ENCODE measurements at regions not wholly inside any gene's neighbourhood (a gene's known extent, or its start where the extent isn't known, plus 50 kb on each side); places are given as distances from the start of the nearest gene placed in this dataset.

DNA sequence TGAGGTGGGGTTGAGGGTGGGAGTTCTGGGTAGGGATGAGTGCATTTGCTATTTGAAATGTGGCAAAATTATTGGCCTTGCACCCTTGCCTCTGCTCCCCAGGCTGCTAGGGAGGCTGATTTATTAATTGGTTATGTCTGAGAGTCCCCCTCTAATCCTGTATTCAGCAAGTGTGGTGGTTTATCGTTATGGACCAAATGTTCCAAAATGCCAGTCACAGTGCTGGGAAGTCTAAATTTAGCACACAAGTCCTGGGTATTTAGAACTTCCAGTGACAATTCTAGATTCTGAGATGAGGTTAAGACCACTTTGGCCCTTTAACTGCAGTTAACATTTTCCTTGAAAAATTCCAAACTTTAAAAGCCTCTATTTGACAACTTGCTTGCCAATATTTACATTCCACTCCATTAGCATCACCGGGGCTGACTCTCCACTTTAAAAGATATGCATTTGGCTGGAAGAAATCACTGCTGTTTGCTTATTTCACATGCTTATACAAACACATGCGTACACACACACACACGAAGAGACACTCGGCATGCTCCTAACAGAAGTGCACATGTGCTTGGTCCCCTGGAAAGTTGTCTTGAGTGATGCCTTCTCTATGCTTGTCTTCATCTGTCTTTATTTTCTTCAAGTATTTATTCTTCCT lies 247.7 kb downstream of the IL20RB start:
- FAIRE-seq, result no peak

DNA sequence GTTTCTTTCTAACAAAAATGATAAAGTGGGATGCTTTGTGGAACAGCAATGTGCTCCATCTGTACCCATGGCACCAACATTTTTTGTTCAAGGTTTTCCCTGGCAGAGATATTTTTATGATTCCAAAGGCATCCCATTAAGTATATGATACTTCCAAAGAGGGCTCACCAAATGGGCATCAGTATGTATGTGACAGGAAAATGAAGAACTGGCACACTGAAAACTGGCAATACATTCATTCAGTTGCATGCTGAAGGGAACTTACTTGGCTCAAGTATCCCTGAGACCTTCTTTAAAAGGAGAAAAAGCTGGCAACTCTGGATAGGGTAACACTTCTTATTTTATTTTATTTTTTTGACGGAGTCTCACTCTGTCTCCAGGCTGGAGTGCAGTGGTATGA lies 249.8 kb downstream of the IL20RB start:
- no peak for FAIRE-seq

DNA sequence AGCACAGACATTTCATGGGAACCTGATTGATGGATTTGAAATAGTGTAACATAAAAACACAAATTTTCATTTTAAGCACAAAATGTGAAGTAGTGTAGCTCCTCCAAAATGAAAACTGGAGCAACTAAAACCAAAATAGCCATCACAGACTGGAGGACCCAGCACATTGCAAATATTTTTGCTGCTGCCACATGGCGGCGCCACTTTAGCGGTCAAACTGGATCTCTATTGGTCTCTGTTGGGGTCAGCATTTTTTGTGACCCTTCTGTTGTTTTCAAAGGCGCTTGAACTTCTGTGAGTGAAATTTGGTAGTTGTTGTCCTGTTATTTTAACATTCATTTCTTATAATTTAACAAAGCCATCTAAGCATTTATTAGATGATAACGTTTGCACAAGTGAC lies 259.9 kb downstream of the IL20RB start:
- peak; percentile 27 for FAIRE-seq

DNA sequence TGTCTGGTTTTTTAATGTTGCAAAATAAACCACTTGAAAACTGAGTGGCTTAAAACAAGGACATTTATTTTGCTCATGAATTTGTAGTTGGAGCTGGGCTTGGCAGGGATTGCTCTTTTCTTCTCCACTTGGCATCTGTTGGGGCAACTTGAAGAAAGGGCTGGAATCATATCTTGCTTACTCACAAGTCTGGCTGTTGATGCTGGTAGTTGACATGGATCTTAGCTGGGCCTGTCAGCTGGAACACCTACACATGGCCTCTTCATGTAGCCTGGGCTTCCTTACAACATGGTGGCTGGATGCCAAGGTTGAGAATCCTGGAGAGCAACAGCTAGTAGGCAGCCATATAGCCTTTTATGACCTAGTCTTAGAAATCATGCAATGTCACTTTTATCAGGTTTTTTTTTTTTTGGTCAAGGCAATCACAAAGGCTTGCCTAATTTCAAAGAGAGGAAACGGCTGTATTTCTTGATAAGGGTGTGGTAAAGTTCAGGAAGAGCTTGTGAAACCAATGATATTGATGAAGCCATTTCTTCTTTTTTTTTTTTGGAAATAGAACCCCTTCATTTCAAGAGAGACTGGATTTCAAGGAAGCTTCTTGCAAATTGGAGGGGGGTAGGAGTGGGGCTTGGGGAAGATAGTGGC lies 262.1 kb downstream of the IL20RB start:
- FAIRE-seq, result no peak

DNA sequence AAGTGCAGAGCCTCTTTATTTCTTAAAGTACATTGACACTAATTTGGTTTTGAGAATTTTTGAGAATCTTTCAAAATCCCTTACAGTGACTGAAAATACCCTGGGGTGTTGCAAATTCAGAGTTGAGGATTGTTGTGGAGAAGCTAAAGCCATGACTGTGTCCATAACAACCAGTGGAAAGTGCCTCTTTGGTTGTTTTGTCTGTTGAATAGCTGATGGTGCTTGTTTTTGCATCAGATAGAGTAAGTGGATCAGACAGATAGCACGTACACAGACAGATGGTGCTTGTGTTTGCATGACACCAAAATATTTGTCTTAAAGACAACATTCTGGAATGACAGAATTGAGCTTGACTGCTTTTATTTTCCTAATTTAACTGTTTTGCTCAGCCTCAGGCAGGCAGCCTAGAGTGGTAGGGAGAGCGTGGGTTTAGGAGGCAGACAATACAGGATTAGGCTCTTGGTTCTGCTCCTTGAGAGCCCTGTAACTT lies 265.0 kb downstream of the IL20RB start:
- no peak for FAIRE-seq

DNA sequence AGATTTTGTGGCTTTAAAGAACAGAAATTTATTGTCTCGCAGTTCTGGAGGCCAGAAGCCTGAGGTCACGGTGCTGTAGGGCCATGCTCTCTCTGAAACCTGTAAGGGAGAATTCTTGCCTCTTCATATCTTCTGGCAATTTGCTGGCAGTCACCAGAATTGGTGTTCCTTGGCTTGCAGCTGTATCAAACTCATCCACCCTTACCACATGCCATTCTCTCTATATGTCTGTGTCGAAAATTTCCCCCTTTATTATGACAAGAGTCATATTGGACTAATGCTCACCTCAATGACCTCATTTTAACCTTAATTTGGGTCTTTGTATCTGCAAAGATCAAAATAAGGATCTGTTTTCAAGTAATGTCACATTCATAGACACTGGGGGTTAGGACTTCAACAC lies 266.7 kb downstream of the IL20RB start:
- FAIRE-seq, result no peak

DNA sequence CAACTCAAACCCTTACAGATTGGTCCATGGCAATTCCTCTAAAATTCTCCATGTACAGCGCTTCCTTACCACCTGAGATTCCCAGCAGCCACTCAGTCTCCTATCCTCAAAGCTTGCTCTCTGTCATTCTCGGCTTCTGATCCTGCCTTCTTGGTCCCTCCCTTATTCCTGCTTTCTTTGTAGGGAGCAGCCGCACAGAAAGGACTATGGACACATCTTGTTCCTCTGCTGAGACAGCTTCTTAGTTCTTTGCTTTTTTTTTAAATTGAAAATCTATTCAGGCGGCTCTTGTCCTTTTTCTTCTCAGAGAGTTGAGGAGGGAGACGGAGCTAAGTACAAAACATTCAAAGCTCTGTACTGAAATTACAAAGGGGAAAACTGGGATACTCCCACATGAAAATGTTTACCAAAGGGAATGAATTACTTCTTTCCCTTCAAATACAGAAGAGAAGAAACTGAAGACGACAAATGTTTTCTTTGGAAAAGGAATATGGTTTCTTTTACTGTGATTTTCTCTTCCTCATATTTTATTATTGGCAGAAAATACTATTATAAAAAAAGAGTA lies 285.1 kb downstream of the IL20RB start:
- FAIRE-seq, result no peak

DNA sequence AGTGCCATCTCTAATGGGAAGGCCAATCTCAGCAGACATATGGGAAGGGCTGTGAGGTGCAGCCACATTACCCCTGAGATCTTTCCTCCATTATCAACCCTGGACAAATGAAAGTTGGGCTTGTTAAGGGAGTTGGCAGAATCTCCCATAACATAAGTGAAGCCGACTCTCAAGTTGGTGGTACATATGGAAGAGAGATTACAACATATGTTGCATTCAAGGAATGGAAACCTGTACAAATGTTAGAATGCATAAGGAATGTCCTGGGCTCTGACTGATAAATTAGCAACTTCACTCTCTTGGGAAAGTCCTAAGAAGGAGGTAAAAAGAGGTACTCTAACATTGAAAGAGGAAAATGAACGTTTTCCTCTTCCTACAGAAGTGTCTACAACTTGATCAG lies 288.7 kb downstream of the IL20RB start:
- no peak for FAIRE-seq

DNA sequence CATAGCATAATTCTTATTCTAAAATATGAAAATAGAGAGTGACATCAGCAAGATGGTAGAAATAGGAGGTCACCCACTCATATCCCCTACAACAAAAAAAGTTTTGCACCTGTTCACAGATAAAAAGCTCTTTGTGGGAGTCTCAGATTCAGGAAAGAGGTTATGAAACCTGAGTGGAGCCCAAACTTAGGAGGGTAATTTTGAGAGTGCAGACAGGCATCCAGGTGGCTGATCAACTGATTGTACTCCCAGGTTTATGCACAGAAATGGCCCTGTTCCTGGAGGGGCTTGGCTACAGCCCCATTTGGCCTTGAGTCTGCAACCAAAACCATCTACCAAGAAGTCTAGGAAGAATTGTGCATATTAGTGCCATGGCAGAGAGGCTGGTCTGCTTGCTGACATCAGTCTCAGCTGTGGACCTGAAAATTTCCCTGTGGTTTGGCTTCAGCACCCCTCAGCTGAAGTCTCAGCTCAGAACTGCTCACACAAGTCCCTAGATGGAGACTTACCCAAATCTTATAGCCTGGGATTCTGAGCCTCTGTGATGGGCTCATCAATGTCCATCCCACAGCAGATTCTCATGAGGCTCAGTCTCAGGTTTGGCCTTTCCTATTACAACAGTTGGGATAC lies 291.6 kb downstream of the IL20RB start:
- no peak for FAIRE-seq

DNA sequence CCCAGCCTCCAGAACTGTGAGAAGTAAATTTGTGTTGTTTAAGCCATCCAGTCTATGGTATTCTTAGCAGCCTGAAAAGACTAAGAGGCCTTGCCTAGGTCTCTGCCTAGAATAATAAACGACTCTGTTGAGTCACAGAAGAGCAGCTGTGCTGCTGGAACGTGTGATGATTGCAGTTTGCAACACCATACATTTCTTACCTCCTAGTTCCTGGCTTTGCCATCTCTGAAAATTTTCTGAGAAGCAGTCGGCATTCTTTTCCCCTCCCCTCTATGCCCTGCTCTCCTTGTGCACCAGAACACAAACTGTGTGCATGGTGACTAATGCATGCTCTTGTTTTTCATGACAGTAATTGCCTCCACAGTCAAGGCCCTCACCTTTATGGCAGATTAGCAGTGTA lies 301.3 kb downstream of the IL20RB start:
- no peak for FAIRE-seq

DNA sequence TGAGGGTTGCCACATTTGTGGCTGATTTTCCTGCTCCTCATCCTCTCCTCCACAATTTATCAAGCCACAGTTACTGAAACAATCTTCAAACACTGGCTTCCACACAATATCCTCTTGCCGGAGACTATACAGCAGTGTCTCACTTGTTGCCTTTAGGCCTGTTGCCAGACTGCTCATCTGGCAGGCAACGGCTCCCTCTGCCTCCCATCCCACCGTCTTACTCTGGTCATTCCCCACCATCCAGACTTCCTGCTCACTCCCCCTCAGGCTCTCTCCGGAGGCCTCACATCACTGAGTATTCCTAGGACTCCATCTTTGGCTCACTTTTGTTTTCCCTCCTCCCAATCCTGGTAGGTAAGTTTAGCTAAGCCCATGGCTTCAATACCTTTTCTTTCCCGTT lies 301.9 kb downstream of the IL20RB start:
- no peak for FAIRE-seq

DNA sequence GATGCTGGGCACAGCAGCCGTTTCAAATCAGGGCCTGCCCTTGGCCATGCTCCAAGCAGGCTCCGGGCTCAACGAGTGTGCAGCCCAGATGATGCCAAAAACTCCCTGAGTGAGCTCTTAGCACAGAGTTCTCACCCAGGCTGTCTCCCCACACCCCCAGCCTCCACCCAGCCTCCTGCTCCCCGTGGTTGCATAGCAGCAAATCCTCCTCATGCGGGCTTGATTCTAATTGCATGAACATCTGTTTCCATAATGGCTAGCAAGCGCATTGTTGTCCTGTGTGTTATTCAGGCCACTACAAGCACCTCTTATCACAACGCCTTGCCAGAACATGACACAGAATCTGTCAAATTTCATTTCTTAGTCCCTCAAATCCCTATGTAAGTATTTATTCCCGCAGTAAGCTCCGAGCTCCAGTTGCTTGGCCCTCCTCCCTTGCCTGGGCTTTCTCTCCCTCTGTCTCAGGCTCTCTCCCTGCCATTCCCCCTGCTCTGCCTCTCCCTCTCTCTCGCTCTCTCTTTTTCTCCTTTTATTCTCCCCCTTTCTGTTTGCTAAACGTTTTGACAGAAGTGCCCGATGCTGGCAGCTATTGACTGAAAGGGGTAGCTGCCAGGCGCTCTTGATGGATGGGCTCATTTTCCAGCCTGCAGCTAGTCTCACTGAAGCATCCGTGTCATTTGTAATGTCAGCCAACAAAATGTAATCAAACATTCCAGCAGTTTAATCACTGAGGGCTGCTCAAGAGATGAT lies 306.5 kb downstream of the IL20RB start:
- FAIRE-seq, result no peak

DNA sequence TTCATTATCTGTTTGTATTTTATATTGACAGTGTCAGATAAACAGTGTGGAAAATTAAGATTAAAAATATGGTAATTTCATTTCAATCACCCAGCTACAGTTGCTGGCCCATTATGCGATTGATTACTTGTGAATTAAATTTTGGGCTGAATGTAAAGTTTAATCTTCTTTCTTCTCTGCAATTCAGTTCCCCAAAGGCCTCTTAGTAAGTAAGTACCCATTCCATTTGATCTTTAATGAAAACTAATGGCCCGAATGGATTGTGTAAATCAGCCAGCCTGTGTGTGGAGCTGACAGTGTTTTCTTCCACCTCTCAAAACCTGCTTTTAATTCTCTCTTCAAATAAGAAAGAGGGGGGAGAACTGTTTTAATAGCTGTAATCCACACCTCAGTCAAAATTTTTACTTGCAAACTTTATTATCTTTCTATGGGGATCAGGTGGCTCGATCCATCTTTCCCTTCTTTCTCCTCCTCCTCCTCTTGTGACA lies 307.1 kb downstream of the IL20RB start:
- no peak for FAIRE-seq

DNA sequence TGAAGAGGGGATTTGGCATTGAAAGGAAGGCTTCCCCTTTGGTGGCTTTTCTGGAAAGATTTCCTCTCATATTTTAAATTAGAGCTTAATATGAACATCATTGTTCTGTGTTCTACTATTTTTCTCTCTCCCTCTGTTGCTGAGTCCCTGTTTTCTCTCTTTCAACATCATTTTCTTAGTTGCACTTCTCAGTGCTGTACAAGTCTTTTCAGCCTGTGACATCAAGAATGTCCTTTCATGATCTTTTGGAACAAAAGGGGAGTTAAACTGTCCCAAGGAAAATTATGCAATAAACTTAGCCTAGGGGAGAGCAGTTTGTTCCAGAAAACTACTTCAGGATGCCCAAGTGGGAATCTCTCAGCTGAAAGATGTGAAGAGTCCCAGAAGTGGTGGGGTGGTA lies 325.1 kb downstream of the IL20RB start:
- FAIRE-seq, result no peak

DNA sequence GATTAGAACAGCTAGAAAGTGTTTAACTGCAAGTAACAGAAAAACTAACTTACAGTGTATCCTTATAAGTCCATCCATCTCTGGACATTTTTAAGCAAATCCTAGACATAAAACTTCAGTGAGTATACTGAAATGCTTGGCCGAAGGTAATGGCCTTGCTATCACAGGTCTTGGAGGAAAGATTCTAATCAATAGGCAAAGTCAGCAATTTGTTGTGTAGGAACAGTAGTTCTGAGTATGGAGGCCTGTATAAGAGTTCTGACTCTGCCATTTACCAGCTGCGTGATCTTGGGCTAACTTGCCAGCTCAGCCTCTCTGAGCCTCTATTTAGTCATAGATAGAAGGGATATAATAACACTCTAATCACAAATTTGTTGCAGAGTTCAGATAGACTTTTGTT lies 328.1 kb downstream of the IL20RB start:
- FAIRE-seq, result no peak

DNA sequence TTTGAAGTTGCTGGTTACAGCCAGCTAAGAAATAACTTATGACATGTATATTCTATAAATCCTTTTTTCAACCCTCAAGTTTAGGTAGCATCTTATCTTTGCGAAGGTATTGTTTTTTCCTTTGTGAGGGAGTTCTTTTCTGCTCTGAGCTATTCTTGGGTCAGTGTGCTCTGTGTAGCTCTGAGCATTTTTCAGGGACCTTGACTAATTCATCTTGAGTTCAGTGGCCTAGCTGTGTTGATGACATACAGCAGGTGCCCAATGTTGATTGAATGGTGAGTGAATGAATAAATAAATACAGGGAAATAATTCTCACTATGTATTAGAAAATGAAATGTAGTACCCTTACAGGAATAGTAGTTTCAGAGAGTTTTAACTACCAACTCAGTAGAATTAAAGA lies 335.3 kb downstream of the IL20RB start:
- no peak for FAIRE-seq

DNA sequence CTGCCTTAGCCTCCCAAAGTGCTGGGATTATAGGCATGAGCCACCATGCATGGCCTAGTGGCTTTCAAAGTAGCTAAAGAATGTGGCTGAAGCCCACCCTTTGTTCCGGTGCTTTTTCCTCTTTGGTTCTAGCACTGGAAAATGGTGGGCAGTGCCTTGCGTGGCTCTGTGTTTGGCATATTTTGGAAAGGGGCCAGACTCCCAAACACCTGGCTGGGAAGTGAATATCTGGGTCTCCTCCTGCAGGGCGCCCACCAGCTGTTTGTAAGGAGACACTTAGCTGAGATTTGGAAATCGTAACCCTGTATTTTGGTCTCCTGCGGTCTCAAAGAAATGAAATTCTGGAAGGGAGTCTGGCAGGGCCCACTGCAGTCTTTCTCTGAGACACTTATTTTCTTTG lies 336.4 kb downstream of the IL20RB start:
- FAIRE-seq, result no peak

DNA sequence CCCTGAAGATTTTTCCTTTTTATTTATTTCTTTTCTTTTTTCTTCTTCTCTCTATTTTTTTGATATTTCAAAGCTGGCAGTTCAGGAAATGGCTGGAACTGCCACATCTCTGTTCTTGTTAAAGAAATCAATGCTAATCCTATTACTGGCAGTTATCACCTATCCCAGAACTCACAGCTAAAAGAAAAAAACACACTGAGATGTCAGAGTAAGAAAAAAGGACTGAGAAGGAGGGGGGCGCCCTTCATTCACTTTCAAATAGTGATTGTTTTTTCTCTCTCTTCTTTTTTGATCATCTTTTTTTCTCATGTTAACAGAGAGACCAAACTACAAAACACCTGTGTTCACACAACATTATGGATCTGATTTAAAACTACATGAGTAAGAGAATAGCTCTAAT lies 337.1 kb downstream of the IL20RB start:
- no peak for FAIRE-seq

DNA sequence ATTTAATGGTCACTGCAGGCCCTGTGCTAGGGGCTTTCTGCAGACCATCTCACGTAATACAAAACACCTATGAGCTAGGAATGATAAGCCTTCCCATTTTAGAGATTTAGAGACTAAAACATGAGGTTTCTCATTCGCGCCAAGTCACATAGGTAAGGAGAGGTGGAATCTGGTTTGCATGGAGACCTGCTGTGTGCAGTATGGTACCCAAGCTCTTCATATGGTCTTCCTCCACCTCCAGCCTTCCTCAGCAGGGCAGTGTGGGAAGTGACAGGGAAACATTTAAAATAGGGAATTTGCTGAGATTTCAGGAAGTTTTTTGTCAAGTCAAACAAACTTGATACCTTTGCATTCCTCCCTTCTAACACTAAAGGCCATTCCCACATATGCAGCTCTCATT lies 337.6 kb downstream of the IL20RB start:
- no peak for FAIRE-seq

DNA sequence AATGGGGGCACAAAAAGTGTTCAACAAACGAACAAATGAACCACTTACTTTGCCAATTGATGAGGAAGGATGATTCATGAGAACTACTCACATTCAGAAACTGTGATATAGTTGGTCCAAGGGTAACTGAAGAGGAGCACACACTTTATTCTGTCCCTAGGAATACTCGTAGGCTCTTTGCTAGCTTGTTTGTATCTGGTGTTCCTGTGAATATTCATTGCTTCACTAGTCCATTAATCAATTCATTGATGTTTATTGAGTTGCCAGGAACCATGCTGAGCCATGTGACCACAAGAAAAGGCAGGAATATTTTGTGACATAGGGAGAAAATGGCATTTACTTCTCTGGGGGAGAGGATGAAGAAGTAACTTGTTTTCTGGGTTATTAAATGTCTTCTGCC lies 338.3 kb downstream of the IL20RB start:
- no peak for FAIRE-seq

DNA sequence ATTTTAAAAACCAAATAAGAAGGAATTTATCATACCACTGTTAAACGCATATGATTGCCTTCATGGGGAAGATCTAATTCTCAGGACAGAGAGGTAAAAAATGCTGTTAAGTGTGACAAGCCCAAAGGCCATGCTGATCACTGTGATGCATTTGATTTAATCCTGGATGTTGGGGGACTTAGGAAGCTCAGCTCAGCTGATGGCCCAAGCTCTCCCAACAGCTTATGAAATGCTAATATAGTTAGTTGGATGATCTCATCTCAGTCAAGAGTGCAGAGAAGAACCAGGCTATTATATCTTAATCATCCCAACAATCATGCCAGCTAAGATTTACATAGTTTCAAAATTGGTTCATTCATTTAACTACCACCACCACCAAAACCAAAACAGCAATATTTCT lies 340.0 kb downstream of the IL20RB start:
- FAIRE-seq, result no peak

DNA sequence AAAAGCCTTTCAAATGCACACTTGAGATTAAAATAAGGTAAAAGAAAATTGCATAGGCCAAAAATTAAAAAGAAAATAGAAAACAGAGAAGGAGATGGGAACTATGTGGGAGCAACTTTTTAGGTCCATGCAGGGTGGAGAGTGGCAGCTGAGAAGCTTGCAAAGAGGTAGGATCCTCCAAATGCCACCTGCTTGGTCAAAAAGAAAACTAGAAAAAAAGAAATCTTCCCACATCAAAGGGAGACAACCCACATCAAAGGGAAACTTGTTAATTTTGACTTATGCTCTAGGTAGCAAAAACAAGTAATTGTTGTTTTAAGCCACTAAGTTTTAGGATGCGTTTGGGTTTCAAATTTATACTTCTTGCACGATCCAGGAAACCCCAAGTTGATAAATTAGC lies 342.9 kb downstream of the IL20RB start:
- no peak for FAIRE-seq
